ENCODE measurements at regions not wholly inside any gene's neighbourhood (a gene's known extent, or its start where the extent isn't known, plus 50 kb on each side); places are given as distances from the start of the nearest gene placed in this dataset.

DNA sequence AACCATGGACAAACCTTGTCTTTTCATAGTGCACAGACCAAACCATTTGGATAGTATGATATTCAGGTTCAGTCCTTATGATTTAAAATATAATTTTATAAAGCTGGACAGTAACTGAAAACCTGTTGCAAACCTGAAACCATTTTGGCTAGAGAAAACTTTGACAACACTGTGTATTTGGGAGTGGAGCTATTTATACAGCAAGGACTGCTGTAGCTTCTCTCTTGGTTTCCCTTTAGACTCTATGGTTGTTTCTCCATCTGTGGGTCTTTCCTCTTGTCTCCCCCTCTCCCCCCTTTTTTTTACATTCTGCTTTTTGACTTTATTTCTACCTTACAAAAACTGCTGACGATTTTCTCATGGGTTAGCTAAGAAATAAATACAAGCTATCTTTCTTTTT, 581.7 kb downstream of the SLC4A3 start:
- TF ChIP-seq, protein P1, sequence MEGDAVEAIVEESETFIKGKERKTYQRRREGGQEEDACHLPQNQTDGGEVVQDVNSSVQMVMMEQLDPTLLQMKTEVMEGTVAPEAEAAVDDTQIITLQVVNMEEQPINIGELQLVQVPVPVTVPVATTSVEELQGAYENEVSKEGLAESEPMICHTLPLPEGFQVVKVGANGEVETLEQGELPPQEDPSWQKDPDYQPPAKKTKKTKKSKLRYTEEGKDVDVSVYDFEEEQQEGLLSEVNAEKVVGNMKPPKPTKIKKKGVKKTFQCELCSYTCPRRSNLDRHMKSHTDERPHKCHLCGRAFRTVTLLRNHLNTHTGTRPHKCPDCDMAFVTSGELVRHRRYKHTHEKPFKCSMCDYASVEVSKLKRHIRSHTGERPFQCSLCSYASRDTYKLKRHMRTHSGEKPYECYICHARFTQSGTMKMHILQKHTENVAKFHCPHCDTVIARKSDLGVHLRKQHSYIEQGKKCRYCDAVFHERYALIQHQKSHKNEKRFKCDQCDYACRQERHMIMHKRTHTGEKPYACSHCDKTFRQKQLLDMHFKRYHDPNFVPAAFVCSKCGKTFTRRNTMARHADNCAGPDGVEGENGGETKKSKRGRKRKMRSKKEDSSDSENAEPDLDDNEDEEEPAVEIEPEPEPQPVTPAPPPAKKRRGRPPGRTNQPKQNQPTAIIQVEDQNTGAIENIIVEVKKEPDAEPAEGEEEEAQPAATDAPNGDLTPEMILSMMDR (IDR thresholded peaks at IDR 0.05; ENCODE audit: low read length) = no peak
- no peak for TF ChIP-seq EZH2 (IDR thresholded peaks at IDR 0.05; ENCODE audit: borderline replicate concordance, low read length)

Data from OCI-LY1 (cell line).